ENCODE measurements at regions not wholly inside any gene's neighbourhood (a gene's known extent, or its start where the extent isn't known, plus 50 kb on each side); places are given as distances from the start of the nearest gene placed in this dataset.

GRCh38 chr2:196565982-196566381 lies 73.5 kb upstream of the CCDC150 start:
- CTCF ChIA-PET: no interaction called here
- H4K20me1 ChIP-seq (ENCODE audit: control insufficient read depth, insufficient read depth, low read length, poor library complexity, severe bottlenecking): no peaks in the 10 kb centered on the region

GRCh38 chr2:196566961-196567666 lies 72.4 kb upstream of the CCDC150 start:
- H3K79me2 ChIP-seq (ENCODE audit: control insufficient read depth, insufficient read depth, low read length): no peaks in the 10 kb centered on the region
- intact Hi-C loops (cut with micrococcal nuclease): no loop called here
- ChIA-PET POLR2A (no interaction called here), CTCF (no interaction called here)
- H3K4me2 ChIP-seq (replicated peaks; ENCODE audit: low read depth, low read length, poor library complexity, severe bottlenecking): no peak overlapping the region
- ATAC-seq (ENCODE audit: low read depth) (no peak), DNase-seq (no peak)
- no peaks in the 10 kb centered on the region for H4K20me1 ChIP-seq (ENCODE audit: control insufficient read depth, insufficient read depth, low read length, poor library complexity, severe bottlenecking)
- H2AFZ ChIP-seq (ENCODE audit: insufficient read depth, low read depth, low read length, poor library complexity, severe bottlenecking): no peak overlapping the region
- no peak overlapping the region for H3K4me3 Mint-ChIP-seq
- H3K36me3 ChIP-seq (replicated peaks in 1 of 2; ENCODE audit: control extremely low read depth in 1 of 2, control insufficient read depth in 1 of 2, extremely low read depth in 1 of 2, insufficient read depth in 2 of 2, low read length in 1 of 2): no peaks in the 10 kb centered on the region
- H3K27me3 Mint-ChIP-seq: peaks cover 19% of the 10 kb centered on the region
- H3K27me3 ChIP-seq (replicated peaks in 1 of 4; ENCODE audit: control extremely low read depth in 1 of 4, control insufficient read depth in 3 of 4, insufficient read depth in 4 of 4, low read length in 3 of 4): peaks cover 0 to 8% (median 3%) of the 10 kb centered on the region in 4 experiments
- no peak overlapping the region for H3K4me3 ChIP-seq (ENCODE audit: control extremely low read depth in 1 of 5, extremely low read depth in 1 of 5, insufficient read depth in 1 of 5, low read depth in 2 of 5, low read length in 4 of 5)
- no peaks in the 10 kb centered on the region for H3K9me3 ChIP-seq (ENCODE audit: control extremely low read depth in 1 of 3, control insufficient read depth in 2 of 3, insufficient read depth in 1 of 3, low read length in 2 of 3)
- no peak overlapping the region for H3K27ac Mint-ChIP-seq
- WGBS (ENCODE audit: insufficient coverage): 76% methylated on average over 2 of the region's 4 CpGs
- no peak overlapping the region for H3K27ac ChIP-seq (ENCODE audit: low read length in 2 of 2)
- H3K9me3 Mint-ChIP-seq (ENCODE audit: insufficient read depth): no peaks in the 10 kb centered on the region
- no peaks in the 10 kb centered on the region for H3K4me1 ChIP-seq (ENCODE audit: control insufficient read depth in 2 of 2, insufficient read depth in 2 of 2, low read length in 2 of 2)
- TF ChIP-seq EZH2 (IDR thresholded peaks at IDR 0.05; ENCODE audit: borderline replicate concordance, insufficient read depth, low read depth, low read length, poor library complexity, severe bottlenecking): no peak
- TF ChIP-seq CTCF (IDR thresholded peaks at IDR 0.05): no peak
- no peaks in the 10 kb centered on the region for H3K4me1 Mint-ChIP-seq
- H3K9ac ChIP-seq (ENCODE audit: low read length): no peak overlapping the region

More at GRCh38 chr2:196565982-196566381, 73.5 kb upstream of the CCDC150 start:
- Mint-ChIP-seq H3K4me1 (no peaks in the 10 kb centered on the region), H3K27me3 (peaks cover 16% of the 10 kb centered on the region), H3K9me3 (ENCODE audit: insufficient read depth) (no peaks in the 10 kb centered on the region), H3K27ac (no peak overlapping the region), H3K4me3 (no peak overlapping the region)
- DNase-seq (no peak), ATAC-seq (ENCODE audit: low read depth) (no peak)
- TF ChIP-seq CTCF (IDR thresholded peaks at IDR 0.05) (no peak), EZH2 (IDR thresholded peaks at IDR 0.05; ENCODE audit: borderline replicate concordance, insufficient read depth, low read depth, low read length, poor library complexity, severe bottlenecking) (no peak)
- H3K27me3 ChIP-seq (replicated peaks in 1 of 4; ENCODE audit: control extremely low read depth in 1 of 4, control insufficient read depth in 3 of 4, insufficient read depth in 4 of 4, low read length in 3 of 4): peaks cover 0 to 5% (median 3%) of the 10 kb centered on the region in 4 experiments
- no peak overlapping the region for H3K4me3 ChIP-seq (ENCODE audit: control extremely low read depth in 1 of 5, extremely low read depth in 1 of 5, insufficient read depth in 1 of 5, low read depth in 2 of 5, low read length in 4 of 5)
- no peak overlapping the region for H3K4me2 ChIP-seq (replicated peaks; ENCODE audit: low read depth, low read length, poor library complexity, severe bottlenecking)
- no peaks in the 10 kb centered on the region for H3K9me3 ChIP-seq (ENCODE audit: control extremely low read depth in 1 of 3, control insufficient read depth in 2 of 3, insufficient read depth in 1 of 3, low read length in 2 of 3)
- no peak overlapping the region for H2AFZ ChIP-seq (ENCODE audit: insufficient read depth, low read depth, low read length, poor library complexity, severe bottlenecking)
- H3K27ac ChIP-seq (ENCODE audit: low read length in 2 of 2): no peak overlapping the region
- POLR2A ChIA-PET: no interaction called here
- intact Hi-C loops (cut with micrococcal nuclease): no loop called here
- no peak overlapping the region for H3K9ac ChIP-seq (ENCODE audit: low read length)
- no peaks in the 10 kb centered on the region for H3K36me3 ChIP-seq (replicated peaks in 1 of 2; ENCODE audit: control extremely low read depth in 1 of 2, control insufficient read depth in 1 of 2, extremely low read depth in 1 of 2, insufficient read depth in 2 of 2, low read length in 1 of 2)
- no peaks in the 10 kb centered on the region for H3K79me2 ChIP-seq (ENCODE audit: control insufficient read depth, insufficient read depth, low read length)
- no CpG with 5 or more reads among the region's 6 CpGs for WGBS (ENCODE audit: insufficient coverage)
- no peaks in the 10 kb centered on the region for H3K4me1 ChIP-seq (ENCODE audit: control insufficient read depth in 2 of 2, insufficient read depth in 2 of 2, low read length in 2 of 2)
